GM23248 (cell line): ENCODE measurements at regions not wholly inside any gene's neighbourhood (a gene's known extent, or its start where the extent isn't known, plus 50 kb on each side); places are given as distances from the start of the nearest gene placed in this dataset.
"Not testable (repeated sequence)": the region's sequence is repeated elsewhere in the genome, so short reads cannot be mapped to it uniquely, and the experiment has no call there.

Experiments
- EZH2 ChIP-seq: fragments of 200-600 bp; sonication (generic); IDR thresholded peaks from 2 replicates; pipeline ENCODE4 v1.6.1; 2018; ENCODE audit warnings: antibody characterized with exemption, mild to moderate bottlenecking; ENCODE audit not compliant: insufficient read depth, poor library complexity, severe bottlenecking
- EZH2phosphoT487 ChIP-seq: fragments of 200-600 bp; sonication (generic); IDR thresholded peaks from 2 replicates; pipeline ENCODE4 v1.6.1; 2018; ENCODE audit warnings: antibody characterized with exemption, moderate library complexity, mild to moderate bottlenecking, low read depth; ENCODE audit not compliant: insufficient read depth

- not testable (repeated sequence) for TF ChIP-seq EZH2, EZH2phosphoT487
These were observed 1503.6 kb upstream of the DEFB115 start for GRCh38 chr20:29753879-29754278.
